SK-N-SH (cell line): ENCODE measurements at regions not wholly inside any gene's neighbourhood (a gene's known extent, or its start where the extent isn't known, plus 50 kb on each side); places are given as distances from the start of the nearest gene placed in this dataset.

ENCODE experiments used
- CTCF ChIA-PET: fragments of 300-600, 350-600 bp; formaldehyde crosslinking; extraction: SDS; loops from one replicate; lab custom pipeline; 2021; lab: Yijun Ruan, JAX
- POLR2A ChIA-PET: fragments of 350-600 bp; sonication (Branson Sonifier 250); formaldehyde crosslinking; extraction: SDS; loops from one replicate; lab custom pipeline; 2020; ENCODE audit warnings: antibody characterized with exemption, inconsistent platforms; lab: Yijun Ruan, JAX
- DNase-seq: peaks from one replicate; pipeline ENCODE4 v3.0.0; 2012
- H2AFZ ChIP-seq: fragments of 200-600 bp; sonication (generic); 2 replicates; pipeline ENCODE4 v1.8.1; 2016; ENCODE audit warnings: antibody characterized with exemption, mild to moderate bottlenecking, low read depth
- H3F3A ChIP-seq: fragments of 200-600 bp; sonication (generic); replicated peaks from 2 replicates; pipeline ENCODE3; 2016; ENCODE audit warnings: antibody characterized with exemption, mild to moderate bottlenecking; ENCODE audit not compliant: insufficient read depth
- H3K27ac ChIP-seq, 2 experiments: fragments of 200-500 bp in 1 of 2; fragments of 200-600 bp in 1 of 2; sonication (Bioruptor generic) in 1 of 2; sonication (generic), shearing (Covaris generic) in 1 of 2; 2 replicates each; pipeline versions ENCODE4 v1.5.1 to v1.6.1; 2014 to 2016; ENCODE audit warnings: low read depth in 2 of 2, inconsistent platforms in 1 of 2, low read length in 1 of 2, mild to moderate bottlenecking in 1 of 2, mixed read lengths in 1 of 2
- H3K27me3 ChIP-seq: fragments of 200-600 bp; sonication (generic), shearing (Covaris generic); 2 replicates; pipeline ENCODE4 v1.6.1; 2016; ENCODE audit warnings: mixed run types; ENCODE audit not compliant: insufficient read depth
- H3K36me3 ChIP-seq, 2 experiments: fragments of 200-500 bp in 1 of 2; fragments of 200-600 bp in 1 of 2; sonication (Bioruptor generic) in 1 of 2; sonication (generic) in 1 of 2; replicated peaks in 1 of 2; 2 replicates each; pipeline versions ENCODE3 to v1.5.1; 2014 to 2016; ENCODE audit warnings: low read length in 1 of 2, mild to moderate bottlenecking in 1 of 2; ENCODE audit not compliant: insufficient read depth in 2 of 2, control insufficient read depth in 1 of 2
- H3K4me1 ChIP-seq, 2 experiments: fragments of 200-500 bp in 1 of 2; fragments of 200-600 bp in 1 of 2; sonication (Bioruptor generic) in 1 of 2; sonication (generic), shearing (Covaris generic) in 1 of 2; 2 replicates each; pipeline versions ENCODE4 v1.5.1 to v1.6.1; 2014 to 2016; ENCODE audit warnings: low read depth in 1 of 2, low read length in 1 of 2, mixed run types in 1 of 2; ENCODE audit not compliant: insufficient read depth in 2 of 2, control insufficient read depth in 1 of 2
- H3K4me2 ChIP-seq: fragments of 200-600 bp; sonication (generic), shearing (Covaris generic); 2 replicates; pipeline ENCODE4 v1.6.1; 2017; ENCODE audit warnings: mixed run types
- H3K4me3 ChIP-seq, 2 experiments: fragments of 200-500 bp in 1 of 2; fragments of 200-600 bp in 1 of 2; sonication (Bioruptor generic) in 1 of 2; sonication (generic), shearing (Covaris generic) in 1 of 2; 2 replicates each; pipeline versions ENCODE4 v1.5.1 to v1.8.1; 2014 to 2016; ENCODE audit warnings: low read depth in 2 of 2, inconsistent platforms in 1 of 2, low read length in 1 of 2, mild to moderate bottlenecking in 1 of 2, mixed read lengths in 1 of 2, moderate library complexity in 1 of 2
- H3K79me2 ChIP-seq: fragments of 200-600 bp; sonication (generic); 2 replicates; pipeline ENCODE4 v1.8.1; 2017; ENCODE audit warnings: mild to moderate bottlenecking; ENCODE audit not compliant: insufficient read depth
- H3K9ac ChIP-seq: fragments of 200-600 bp; sonication (generic); 2 replicates; pipeline ENCODE4 v1.6.1; 2017; ENCODE audit warnings: mixed run types
- H3K9me2 ChIP-seq: fragments of 200-600 bp; sonication (generic); 2 replicates; pipeline ENCODE4 v1.6.1; 2017; ENCODE audit warnings: mixed run types
- H3K9me3 ChIP-seq: fragments of 200-600 bp; sonication (generic); 2 replicates; pipeline ENCODE4 v1.6.1; 2017; ENCODE audit warnings: mixed run types, mild to moderate bottlenecking, moderate library complexity
- H4K20me1 ChIP-seq: fragments of 200-600 bp; sonication (generic); 2 replicates; pipeline ENCODE4 v1.6.1; 2017; ENCODE audit warnings: mild to moderate bottlenecking, mixed run types; ENCODE audit not compliant: insufficient read depth
- ELF1 ChIP-seq: IDR thresholded peaks from 2 replicates; pipeline ENCODE4 v1.4.0; 2012
- EZH2phosphoT487 ChIP-seq: fragments of 200-600 bp; sonication (generic); IDR thresholded peaks from 2 replicates; pipeline ENCODE4 v1.6.1; 2017; ENCODE audit warnings: low read depth, mixed run types, mild to moderate bottlenecking, antibody characterized with exemption, moderate library complexity, borderline replicate concordance
- FOSL2 ChIP-seq: IDR thresholded peaks from 2 replicates; pipeline ENCODE4 v1.4.0; 2012; ENCODE audit warnings: low read depth, mild to moderate bottlenecking, moderate library complexity, borderline replicate concordance
- FOXJ3 ChIP-seq: sonication (generic); formaldehyde crosslinking; IDR thresholded peaks from 2 replicates; pipeline ENCODE4 v1.5.1; 2020; ENCODE audit warnings: mild to moderate bottlenecking, missing genetic modification reagents
- MXI1 ChIP-seq: IDR thresholded peaks from 2 replicates; pipeline ENCODE4 v1.6.1; 2012; ENCODE audit warnings: mild to moderate bottlenecking, low read depth, low read length, improper control_type of control experiment
- NFIC ChIP-seq: IDR thresholded peaks from 2 replicates; pipeline ENCODE4 v1.4.0; 2012; ENCODE audit warnings: borderline replicate concordance
- POLR2AphosphoS5 ChIP-seq: IDR thresholded peaks from 2 replicates; pipeline ENCODE4 v1.6.1; 2012; ENCODE audit warnings: low read depth, low read length
- RAD21 ChIP-seq: IDR thresholded peaks from 2 replicates; pipeline ENCODE4 v1.6.1; 2012; ENCODE audit warnings: mild to moderate bottlenecking, low read length
- SIN3A ChIP-seq: IDR thresholded peaks from 2 replicates; pipeline ENCODE4 v1.6.1; 2012; ENCODE audit warnings: low read depth, mild to moderate bottlenecking, low read length, moderate library complexity, borderline replicate concordance
- TAF1 ChIP-seq: IDR thresholded peaks from 2 replicates; pipeline ENCODE4 v1.6.1; 2012; ENCODE audit warnings: low read depth, mild to moderate bottlenecking, low read length, moderate library complexity, borderline replicate concordance
- WGBS: methylation state at CpG from one replicate; pipeline ENCODE4 v1.1.6; 2017; ENCODE audit warnings: low lambda C conversion rate; 5-methylcytosine and 5-hydroxymethylcytosine counted together
- TF ChIP-seq, protein P1 (sequence below): IDR thresholded peaks from 2 replicates; pipeline ENCODE4 v1.4.0; 2012; ENCODE audit warnings: low read depth, borderline replicate concordance
- TF ChIP-seq, protein P2 (sequence below): IDR thresholded peaks from 2 replicates; pipeline ENCODE4; 2012
- TF ChIP-seq, protein P3 (sequence below): IDR thresholded peaks from 2 replicates; pipeline ENCODE4 v1.4.0; 2012; ENCODE audit warnings: low read depth
- TF ChIP-seq, protein P4 (sequence below): IDR thresholded peaks from 2 replicates; pipeline ENCODE4 v1.6.1; 2012; ENCODE audit warnings: mild to moderate bottlenecking, low read depth, low read length, moderate library complexity

DNA sequence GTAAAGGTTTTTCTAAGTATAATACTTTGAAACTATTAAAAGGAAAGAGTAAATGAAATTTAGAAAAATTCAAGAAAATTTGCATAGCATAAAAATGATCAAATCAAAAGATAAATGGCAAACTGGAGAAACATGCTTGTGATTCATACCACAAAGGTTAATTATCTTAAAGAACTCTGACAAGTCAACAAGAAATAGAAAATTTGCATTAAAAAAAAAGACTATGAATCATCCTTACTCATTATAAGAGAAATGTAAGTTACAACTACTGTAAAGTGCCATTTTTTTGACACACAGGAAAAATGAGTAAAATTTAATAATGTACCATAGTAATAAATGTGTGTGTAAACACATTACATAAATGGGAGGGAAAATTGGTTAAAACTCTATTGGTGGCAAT, 624.4 kb upstream of the C9orf72 start:
- no peaks in the 10 kb centered on the region for H3K27me3 ChIP-seq
- TF ChIP-seq, protein P1, sequence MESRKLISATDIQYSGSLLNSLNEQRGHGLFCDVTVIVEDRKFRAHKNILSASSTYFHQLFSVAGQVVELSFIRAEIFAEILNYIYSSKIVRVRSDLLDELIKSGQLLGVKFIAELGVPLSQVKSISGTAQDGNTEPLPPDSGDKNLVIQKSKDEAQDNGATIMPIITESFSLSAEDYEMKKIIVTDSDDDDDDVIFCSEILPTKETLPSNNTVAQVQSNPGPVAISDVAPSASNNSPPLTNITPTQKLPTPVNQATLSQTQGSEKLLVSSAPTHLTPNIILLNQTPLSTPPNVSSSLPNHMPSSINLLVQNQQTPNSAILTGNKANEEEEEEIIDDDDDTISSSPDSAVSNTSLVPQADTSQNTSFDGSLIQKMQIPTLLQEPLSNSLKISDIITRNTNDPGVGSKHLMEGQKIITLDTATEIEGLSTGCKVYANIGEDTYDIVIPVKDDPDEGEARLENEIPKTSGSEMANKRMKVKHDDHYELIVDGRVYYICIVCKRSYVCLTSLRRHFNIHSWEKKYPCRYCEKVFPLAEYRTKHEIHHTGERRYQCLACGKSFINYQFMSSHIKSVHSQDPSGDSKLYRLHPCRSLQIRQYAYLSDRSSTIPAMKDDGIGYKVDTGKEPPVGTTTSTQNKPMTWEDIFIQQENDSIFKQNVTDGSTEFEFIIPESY, result no peak
- no peak for TF ChIP-seq RAD21
- no peak for TF ChIP-seq ELF1
- no peak for TF ChIP-seq SIN3A
- TF ChIP-seq, protein P2, sequence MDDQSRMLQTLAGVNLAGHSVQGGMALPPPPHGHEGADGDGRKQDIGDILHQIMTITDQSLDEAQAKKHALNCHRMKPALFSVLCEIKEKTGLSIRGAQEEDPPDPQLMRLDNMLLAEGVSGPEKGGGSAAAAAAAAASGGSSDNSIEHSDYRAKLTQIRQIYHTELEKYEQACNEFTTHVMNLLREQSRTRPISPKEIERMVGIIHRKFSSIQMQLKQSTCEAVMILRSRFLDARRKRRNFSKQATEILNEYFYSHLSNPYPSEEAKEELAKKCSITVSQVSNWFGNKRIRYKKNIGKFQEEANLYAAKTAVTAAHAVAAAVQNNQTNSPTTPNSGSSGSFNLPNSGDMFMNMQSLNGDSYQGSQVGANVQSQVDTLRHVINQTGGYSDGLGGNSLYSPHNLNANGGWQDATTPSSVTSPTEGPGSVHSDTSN, result peak; percentile 16; the same call in 1 of the 2 replicates
- TF ChIP-seq TAF1, result no peak
- no peak for TF ChIP-seq FOXJ3 (CRISPR knock-in tag)
- TF ChIP-seq EZH2phosphoT487, result no peak
- peak; percentile 47; the same call in 1 of the 2 replicates for TF ChIP-seq FOSL2
- no peak for TF ChIP-seq POLR2AphosphoS5
- TF ChIP-seq MXI1, result no peak
- TF ChIP-seq, protein P3, sequence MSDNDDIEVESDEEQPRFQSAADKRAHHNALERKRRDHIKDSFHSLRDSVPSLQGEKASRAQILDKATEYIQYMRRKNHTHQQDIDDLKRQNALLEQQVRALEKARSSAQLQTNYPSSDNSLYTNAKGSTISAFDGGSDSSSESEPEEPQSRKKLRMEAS, result no peak
- TF ChIP-seq NFIC, result no peak
- no peaks in the 10 kb centered on the region for H3K9me2 ChIP-seq
- H3K9ac ChIP-seq, result no peak overlapping the region
- no peak overlapping the region for H2AFZ ChIP-seq
- CTCF ChIA-PET, result no interaction called here
- POLR2A ChIA-PET, result no interaction called here
- no peaks in the 10 kb centered on the region for H3K36me3 ChIP-seq
- DNase-seq, result no peak
- no peaks in the 10 kb centered on the region for H3K9me3 ChIP-seq
- H3K79me2 ChIP-seq, result no peaks in the 10 kb centered on the region
- no peaks in the 10 kb centered on the region for H4K20me1 ChIP-seq
- no peak overlapping the region; a peak in 1 of 4 replicates for H3K27ac ChIP-seq
- no peaks in the 10 kb centered on the region; a peak in 1 of 4 replicates for H3K4me1 ChIP-seq
- no peaks in the 10 kb centered on the region for H3F3A ChIP-seq
- H3K4me2 ChIP-seq, result no peak overlapping the region
- no peak overlapping the region for H3K4me3 ChIP-seq

DNA sequence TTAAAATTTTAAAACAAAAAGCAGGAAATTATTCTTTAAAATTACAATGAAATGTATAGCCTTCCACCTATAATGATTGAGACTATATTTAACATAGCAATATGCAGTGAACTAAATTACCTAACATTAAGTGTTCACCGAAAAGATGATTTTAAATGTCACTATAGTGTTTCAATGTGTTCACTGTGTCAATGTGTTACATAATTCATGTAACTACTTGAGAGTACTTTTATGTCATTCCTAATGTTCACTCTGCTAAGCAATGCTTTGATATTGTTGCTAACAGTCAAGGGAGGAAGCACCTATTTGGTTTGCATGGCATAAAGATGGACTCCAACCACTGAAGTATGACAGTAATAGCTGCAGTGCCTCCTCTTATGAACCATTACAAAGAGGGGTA, 629.8 kb upstream of the C9orf72 start:
- Histone ChIP-seq H3K79me2 (no peaks in the 10 kb centered on the region), H3K9ac (no peak overlapping the region), H3F3A (peaks cover 5% of the 10 kb centered on the region), H3K27me3 (no peaks in the 10 kb centered on the region), H3K4me3 (no peak overlapping the region), H3K4me2 (no peak overlapping the region), H3K27ac (no peak overlapping the region), H3K9me3 (no peaks in the 10 kb centered on the region), H3K36me3 (no peaks in the 10 kb centered on the region), H3K9me2 (no peaks in the 10 kb centered on the region), H3K4me1 (no peaks in the 10 kb centered on the region), H2AFZ (no peak overlapping the region), H4K20me1 (no peaks in the 10 kb centered on the region)
- TF ChIP-seq MXI1, result no peak
- TF ChIP-seq SIN3A, result no peak
- TF ChIP-seq, protein P4, sequence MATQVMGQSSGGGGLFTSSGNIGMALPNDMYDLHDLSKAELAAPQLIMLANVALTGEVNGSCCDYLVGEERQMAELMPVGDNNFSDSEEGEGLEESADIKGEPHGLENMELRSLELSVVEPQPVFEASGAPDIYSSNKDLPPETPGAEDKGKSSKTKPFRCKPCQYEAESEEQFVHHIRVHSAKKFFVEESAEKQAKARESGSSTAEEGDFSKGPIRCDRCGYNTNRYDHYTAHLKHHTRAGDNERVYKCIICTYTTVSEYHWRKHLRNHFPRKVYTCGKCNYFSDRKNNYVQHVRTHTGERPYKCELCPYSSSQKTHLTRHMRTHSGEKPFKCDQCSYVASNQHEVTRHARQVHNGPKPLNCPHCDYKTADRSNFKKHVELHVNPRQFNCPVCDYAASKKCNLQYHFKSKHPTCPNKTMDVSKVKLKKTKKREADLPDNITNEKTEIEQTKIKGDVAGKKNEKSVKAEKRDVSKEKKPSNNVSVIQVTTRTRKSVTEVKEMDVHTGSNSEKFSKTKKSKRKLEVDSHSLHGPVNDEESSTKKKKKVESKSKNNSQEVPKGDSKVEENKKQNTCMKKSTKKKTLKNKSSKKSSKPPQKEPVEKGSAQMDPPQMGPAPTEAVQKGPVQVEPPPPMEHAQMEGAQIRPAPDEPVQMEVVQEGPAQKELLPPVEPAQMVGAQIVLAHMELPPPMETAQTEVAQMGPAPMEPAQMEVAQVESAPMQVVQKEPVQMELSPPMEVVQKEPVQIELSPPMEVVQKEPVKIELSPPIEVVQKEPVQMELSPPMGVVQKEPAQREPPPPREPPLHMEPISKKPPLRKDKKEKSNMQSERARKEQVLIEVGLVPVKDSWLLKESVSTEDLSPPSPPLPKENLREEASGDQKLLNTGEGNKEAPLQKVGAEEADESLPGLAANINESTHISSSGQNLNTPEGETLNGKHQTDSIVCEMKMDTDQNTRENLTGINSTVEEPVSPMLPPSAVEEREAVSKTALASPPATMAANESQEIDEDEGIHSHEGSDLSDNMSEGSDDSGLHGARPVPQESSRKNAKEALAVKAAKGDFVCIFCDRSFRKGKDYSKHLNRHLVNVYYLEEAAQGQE, result no peak
- no peak for DNase-seq
- POLR2A ChIA-PET, result no interaction called here
- 91% methylated on average over 1 of the region's 1 CpG for WGBS
- CTCF ChIA-PET, result no interaction called here
